ENCODE measurements at regions not wholly inside any gene's neighbourhood (a gene's known extent, or its start where the extent isn't known, plus 50 kb on each side); places are given as distances from the start of the nearest gene placed in this dataset.

DNA sequence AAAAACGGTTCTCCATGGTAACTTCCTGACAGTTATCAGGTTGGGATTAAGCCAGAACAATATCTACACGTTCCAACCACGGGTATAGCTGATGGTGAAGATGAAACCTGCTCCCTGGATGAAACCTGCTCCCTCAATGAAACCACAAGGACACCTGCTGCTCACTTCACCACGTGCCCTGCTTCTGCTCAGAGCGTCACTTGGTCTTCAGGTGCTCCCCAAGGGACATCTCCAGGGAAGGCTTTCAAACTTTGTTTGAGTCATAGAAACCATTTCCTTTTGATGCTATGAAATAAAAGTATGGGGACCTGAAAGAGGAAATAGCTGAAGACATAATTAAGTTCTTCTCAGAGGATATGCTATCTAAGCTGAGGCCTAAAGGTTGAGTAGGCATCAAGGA is 242.4 kb downstream of the MED10 start:
- Histone ChIP-seq H3K27me3 (ENCODE audit: low read depth) (no peaks in the 10 kb centered on the region), H3K9me3 (no peaks in the 10 kb centered on the region), H3K4me3 (no peak overlapping the region), H3K4me1 (no peaks in the 10 kb centered on the region), H3K27ac (no peak overlapping the region), H3K36me3 (no peaks in the 10 kb centered on the region)
- intact Hi-C loops (cut with DNase I) = no loop called here
- TF ChIP-seq, protein P1, sequence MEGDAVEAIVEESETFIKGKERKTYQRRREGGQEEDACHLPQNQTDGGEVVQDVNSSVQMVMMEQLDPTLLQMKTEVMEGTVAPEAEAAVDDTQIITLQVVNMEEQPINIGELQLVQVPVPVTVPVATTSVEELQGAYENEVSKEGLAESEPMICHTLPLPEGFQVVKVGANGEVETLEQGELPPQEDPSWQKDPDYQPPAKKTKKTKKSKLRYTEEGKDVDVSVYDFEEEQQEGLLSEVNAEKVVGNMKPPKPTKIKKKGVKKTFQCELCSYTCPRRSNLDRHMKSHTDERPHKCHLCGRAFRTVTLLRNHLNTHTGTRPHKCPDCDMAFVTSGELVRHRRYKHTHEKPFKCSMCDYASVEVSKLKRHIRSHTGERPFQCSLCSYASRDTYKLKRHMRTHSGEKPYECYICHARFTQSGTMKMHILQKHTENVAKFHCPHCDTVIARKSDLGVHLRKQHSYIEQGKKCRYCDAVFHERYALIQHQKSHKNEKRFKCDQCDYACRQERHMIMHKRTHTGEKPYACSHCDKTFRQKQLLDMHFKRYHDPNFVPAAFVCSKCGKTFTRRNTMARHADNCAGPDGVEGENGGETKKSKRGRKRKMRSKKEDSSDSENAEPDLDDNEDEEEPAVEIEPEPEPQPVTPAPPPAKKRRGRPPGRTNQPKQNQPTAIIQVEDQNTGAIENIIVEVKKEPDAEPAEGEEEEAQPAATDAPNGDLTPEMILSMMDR (IDR thresholded peaks at IDR 0.05) = no peak
- no peak for ATAC-seq
- no peak for DNase-seq

DNA sequence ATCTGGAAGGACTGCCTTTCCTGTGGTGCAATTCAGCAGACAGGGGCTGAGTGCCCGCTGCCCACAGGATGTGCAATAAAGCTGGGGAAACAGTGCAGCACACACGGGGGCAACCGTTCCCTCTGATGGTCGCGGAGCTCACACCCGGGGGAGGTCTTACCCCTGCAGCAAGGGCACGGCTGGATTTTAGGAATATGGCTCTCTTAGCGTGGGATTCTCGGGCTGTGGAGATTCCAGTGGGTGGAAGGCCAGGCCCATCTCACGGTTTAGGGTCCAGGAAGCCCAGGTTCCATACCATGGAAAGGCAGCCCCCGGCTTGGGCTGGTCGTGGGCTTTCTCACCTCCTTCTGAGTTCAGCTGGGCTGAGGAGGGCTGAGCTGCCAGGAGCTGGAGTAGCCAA is 244.1 kb downstream of the MED10 start:
- H3K4me1 ChIP-seq = no peaks in the 10 kb centered on the region
- intact Hi-C loops (cut with DNase I) = no loop called here
- DNase-seq (no peak), ATAC-seq (no peak)
- H3K4me3 ChIP-seq = no peak overlapping the region
- no peaks in the 10 kb centered on the region for H3K27me3 ChIP-seq (ENCODE audit: low read depth)
- H3K9me3 ChIP-seq = no peaks in the 10 kb centered on the region
- TF ChIP-seq, protein P1 (IDR thresholded peaks at IDR 0.05) = no peak
- H3K36me3 ChIP-seq = no peaks in the 10 kb centered on the region
- no peak overlapping the region for H3K27ac ChIP-seq

DNA sequence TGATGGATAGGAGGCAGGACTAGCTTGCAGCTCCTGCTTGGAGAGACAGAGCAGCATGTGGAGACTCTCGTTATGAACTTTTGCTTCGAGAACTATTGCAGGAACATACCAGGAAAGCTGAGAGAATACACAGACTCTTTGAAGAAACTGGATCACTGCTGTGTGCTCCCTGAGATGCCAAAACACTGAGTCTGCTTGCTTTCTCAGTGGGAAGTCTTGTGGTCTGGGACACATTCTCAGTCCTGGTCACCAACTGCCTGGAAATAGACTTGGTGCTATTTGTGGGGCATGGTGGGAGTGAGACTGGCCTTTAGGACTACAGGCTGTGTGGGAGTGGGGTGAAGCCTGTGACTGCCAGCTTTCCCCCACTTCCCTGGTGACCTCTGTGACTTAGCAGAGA is 252.6 kb downstream of the MED10 start:
- Histone ChIP-seq H3K4me1 (no peaks in the 10 kb centered on the region), H3K9me3 (peaks cover 7% of the 10 kb centered on the region), H3K27ac (no peak overlapping the region), H3K36me3 (no peaks in the 10 kb centered on the region), H3K27me3 (ENCODE audit: low read depth) (no peaks in the 10 kb centered on the region), H3K4me3 (no peak overlapping the region)
- TF ChIP-seq, protein P1 (IDR thresholded peaks at IDR 0.05) = no peak
- DNase-seq (no peak), ATAC-seq (no peak)
- intact Hi-C loops (cut with DNase I) = no loop called here

DNA sequence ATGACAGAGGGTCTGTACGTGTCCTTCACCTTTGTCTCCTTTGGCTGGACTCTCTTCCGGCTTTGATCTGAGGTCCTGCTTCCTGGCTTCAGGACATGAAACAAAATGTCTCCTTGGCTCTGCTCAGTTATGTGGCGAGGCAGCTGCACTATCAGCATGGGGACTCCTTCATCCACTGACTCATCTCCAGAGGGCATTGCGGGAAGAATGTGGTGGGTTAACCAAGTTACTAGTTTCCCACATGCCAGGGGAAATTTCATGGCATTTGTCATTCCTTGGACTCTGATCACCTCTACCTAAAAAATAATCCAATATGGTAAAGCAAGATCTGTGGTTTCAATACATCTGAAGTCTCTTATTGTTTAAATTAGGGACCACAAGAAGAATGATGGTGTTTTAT is 259.7 kb downstream of the MED10 start:
- Histone ChIP-seq H3K4me1 (no peaks in the 10 kb centered on the region), H3K27me3 (ENCODE audit: low read depth) (no peaks in the 10 kb centered on the region), H3K4me3 (no peak overlapping the region), H3K9me3 (peaks cover 3% of the 10 kb centered on the region), H3K36me3 (no peaks in the 10 kb centered on the region), H3K27ac (no peak overlapping the region)
- no peak for ATAC-seq
- intact Hi-C loops (cut with DNase I) = no loop called here
- TF ChIP-seq, protein P1 (IDR thresholded peaks at IDR 0.05) = no peak
- no peak for DNase-seq

DNA sequence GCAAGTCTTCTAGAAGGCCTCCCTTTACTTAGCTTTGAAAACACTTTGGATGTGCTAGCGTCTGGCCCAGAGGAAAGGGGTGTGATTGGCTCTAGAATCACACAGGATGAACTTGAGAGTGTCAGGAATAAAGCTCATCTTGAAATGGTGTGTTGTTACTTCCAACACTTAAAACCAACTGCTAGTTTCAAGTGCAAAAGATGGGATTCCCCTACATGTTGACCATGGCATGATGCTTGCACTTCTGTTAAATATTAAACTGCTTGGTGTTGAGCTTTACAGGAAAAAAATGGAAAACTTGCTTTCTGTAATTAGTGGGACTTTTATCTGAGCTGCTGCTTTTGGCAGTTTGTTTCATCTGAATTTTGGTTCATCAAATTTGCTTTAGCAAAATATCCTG is 261.1 kb downstream of the MED10 start:
- no peak overlapping the region for H3K27ac ChIP-seq
- intact Hi-C loops (cut with DNase I) = no loop called here
- no peaks in the 10 kb centered on the region for H3K9me3 ChIP-seq

More for the DNA sequence above, 261.1 kb downstream of the MED10 start:
- TF ChIP-seq, protein P1 (IDR thresholded peaks at IDR 0.05) = no peak
- ATAC-seq = no peak
- H3K4me3 ChIP-seq = no peak overlapping the region
- DNase-seq = no peak
- H3K4me1 ChIP-seq = no peaks in the 10 kb centered on the region
- H3K36me3 ChIP-seq = no peaks in the 10 kb centered on the region
- H3K27me3 ChIP-seq (ENCODE audit: low read depth) = no peaks in the 10 kb centered on the region

Data from lower lobe of right lung (tissue), 2 donors.